Colon (tissue), 2 donors: ENCODE measurements at regions not wholly inside any gene's neighbourhood (a gene's known extent, or its start where the extent isn't known, plus 50 kb on each side); places are given as distances from the start of the nearest gene placed in this dataset.
"Not testable (repeated sequence)": the region's sequence is repeated elsewhere in the genome, so short reads cannot be mapped to it uniquely, and the experiment has no call there.

Source experiments
- FAIRE-seq: peaks from 2 replicates; lab custom pipeline; 2012; peaks lifted over from hg19 to GRCh38; lab: Jason Lieb, UNC
- donor health status: control.
- donor health status: control.

GRCh38 chr3:86794361-86795065 is 196.4 kb downstream of the VGLL3 start:
- FAIRE-seq, result no peak

- FAIRE-seq, result no peak
These were observed 197.2 kb downstream of the VGLL3 start for GRCh38 chr3:86793786-86794185.

GRCh38 chr3:86792316-86792715 is 198.6 kb downstream of the VGLL3 start:
- no peak for FAIRE-seq

GRCh38 chr3:86790884-86791549 is 199.9 kb downstream of the VGLL3 start:
- no peak for FAIRE-seq

GRCh38 chr3:86788371-86788770 is 202.6 kb downstream of the VGLL3 start:
- no peak for FAIRE-seq

GRCh38 chr3:86787091-86787490 is 203.9 kb downstream of the VGLL3 start:
- FAIRE-seq, result no peak

- FAIRE-seq, result no peak
These were observed 205.6 kb downstream of the VGLL3 start for GRCh38 chr3:86785386-86785785.

GRCh38 chr3:86782866-86783265 is 208.1 kb downstream of the VGLL3 start:
- FAIRE-seq, result no peak

- FAIRE-seq, result no peak
These were observed 208.7 kb downstream of the VGLL3 start for GRCh38 chr3:86782286-86782685.

- FAIRE-seq, result no peak
These were observed 216.8 kb downstream of the VGLL3 start for GRCh38 chr3:86774082-86774691.

- FAIRE-seq, result no peak
These were observed 218.2 kb downstream of the VGLL3 start for GRCh38 chr3:86772699-86773098.

- no peak for FAIRE-seq
These were observed 219.0 kb downstream of the VGLL3 start for GRCh38 chr3:86771741-86772512.

- FAIRE-seq, result no peak
These were observed 224.6 kb downstream of the VGLL3 start for GRCh38 chr3:86766331-86766730.

- FAIRE-seq, result not testable (repeated sequence)
These were observed 233.4 kb downstream of the VGLL3 start for GRCh38 chr3:86757322-86758179.

- FAIRE-seq, result no peak
These were observed 242.9 kb downstream of the VGLL3 start for GRCh38 chr3:86748015-86748414.

- FAIRE-seq, result no peak
These were observed 246.9 kb downstream of the VGLL3 start for GRCh38 chr3:86744051-86744450.

- FAIRE-seq, result no peak
These were observed 247.7 kb downstream of the VGLL3 start for GRCh38 chr3:86743233-86743632.

- no peak for FAIRE-seq
These were observed 250.2 kb downstream of the VGLL3 start for GRCh38 chr3:86740751-86741150.

- no peak for FAIRE-seq
These were observed 251.7 kb downstream of the VGLL3 start for GRCh38 chr3:86739244-86739643.

GRCh38 chr3:86738684-86739083 is 252.3 kb downstream of the VGLL3 start:
- FAIRE-seq, result no peak

- FAIRE-seq, result no peak
These were observed 253.4 kb downstream of the VGLL3 start for GRCh38 chr3:86737517-86737916.

GRCh38 chr3:86733257-86733656 is 257.7 kb downstream of the VGLL3 start:
- no peak for FAIRE-seq
